Esophagus muscularis mucosa (tissue), 3 donors: ENCODE measurements at regions not wholly inside any gene's neighbourhood (a gene's known extent, or its start where the extent isn't known, plus 50 kb on each side); places are given as distances from the start of the nearest gene placed in this dataset.

ENCODE experiments used
- CTCF ChIP-seq, 3 experiments: fragments of 200-600 bp in 2 of 3; fragments of 450-650 bp in 1 of 3; sonication (generic) in 2 of 3; IDR thresholded peaks; one replicate each; pipeline ENCODE4 v1.5.1; 2017 to 2019; ENCODE audit warnings: antibody characterized with exemption in 3 of 3, mild to moderate bottlenecking in 2 of 3, moderate library complexity in 1 of 3
- POLR2A ChIP-seq: fragments of 450-650 bp; IDR thresholded peaks from one replicate; pipeline ENCODE4 v1.6.1; 2017; ENCODE audit warnings: antibody characterized with exemption, moderate library complexity, mild to moderate bottlenecking, low read depth

DNA sequence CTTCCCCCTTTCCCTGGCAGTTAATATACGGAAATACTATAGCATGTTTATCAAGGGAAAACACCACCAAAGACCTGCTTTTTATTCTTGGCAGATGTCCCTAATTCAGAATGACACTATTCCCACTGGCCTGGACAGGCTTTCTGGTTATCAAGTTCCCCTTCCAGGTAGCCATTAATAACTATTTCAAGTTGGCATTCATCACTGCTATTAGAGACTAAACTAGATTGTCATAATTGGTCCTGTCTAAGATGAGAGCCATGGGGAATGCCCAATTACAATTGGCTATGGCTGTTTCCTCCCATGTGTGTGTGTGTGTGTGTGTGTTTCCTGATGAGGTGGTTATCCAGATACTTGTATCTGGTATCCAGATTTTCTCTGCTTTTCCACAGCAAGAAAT is 608.1 kb downstream of the SQOR start:
- no peak for TF ChIP-seq CTCF (IDR thresholded peaks at IDR 0.05)
- TF ChIP-seq POLR2A: no peak
